ENCODE measurements at regions not wholly inside any gene's neighbourhood (a gene's known extent, or its start where the extent isn't known, plus 50 kb on each side); places are given as distances from the start of the nearest gene placed in this dataset.

DNA sequence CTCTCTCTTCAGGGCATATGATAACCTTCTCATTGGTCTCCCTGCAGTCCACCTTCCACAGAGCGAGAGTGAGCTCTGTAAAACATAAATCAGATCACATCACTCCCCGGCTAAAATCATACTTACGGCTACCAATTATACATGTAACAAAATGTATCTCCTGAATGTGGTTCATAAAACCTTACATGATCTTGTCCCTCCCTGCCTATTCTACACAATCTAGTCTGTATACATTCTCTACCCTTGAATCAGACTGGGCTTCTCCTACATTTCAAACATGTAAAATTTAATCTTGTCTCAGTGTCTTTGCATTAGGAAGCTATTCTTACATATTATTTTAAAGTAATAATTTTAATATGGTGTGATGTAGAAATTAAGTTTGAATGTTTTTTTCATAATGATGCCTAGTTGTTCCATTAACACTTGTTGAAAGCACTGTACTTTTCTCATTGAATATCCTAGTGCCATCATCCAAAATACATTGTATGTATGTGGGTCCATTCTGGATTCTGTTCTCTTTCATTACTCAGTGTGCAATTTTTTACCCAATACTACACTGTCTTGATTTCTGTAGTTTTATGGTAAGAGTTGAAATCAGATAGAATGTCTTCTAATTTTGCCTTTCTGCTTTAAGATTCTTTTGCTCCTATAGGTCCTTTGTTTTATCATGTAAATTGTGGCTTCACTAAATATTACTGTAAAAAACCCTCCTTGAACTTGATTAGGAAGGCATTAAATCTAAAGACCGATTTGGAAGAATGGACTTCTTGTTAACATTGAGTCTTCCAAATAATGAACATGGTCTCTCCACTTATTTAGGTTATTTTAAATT is 403.3 kb upstream of the EPHA7 start:
- DNase-seq: no peak

- DNase-seq: no peak
Observed at GRCh38 chr6:93821953-93822352, 402.6 kb upstream of the EPHA7 start.

DNA sequence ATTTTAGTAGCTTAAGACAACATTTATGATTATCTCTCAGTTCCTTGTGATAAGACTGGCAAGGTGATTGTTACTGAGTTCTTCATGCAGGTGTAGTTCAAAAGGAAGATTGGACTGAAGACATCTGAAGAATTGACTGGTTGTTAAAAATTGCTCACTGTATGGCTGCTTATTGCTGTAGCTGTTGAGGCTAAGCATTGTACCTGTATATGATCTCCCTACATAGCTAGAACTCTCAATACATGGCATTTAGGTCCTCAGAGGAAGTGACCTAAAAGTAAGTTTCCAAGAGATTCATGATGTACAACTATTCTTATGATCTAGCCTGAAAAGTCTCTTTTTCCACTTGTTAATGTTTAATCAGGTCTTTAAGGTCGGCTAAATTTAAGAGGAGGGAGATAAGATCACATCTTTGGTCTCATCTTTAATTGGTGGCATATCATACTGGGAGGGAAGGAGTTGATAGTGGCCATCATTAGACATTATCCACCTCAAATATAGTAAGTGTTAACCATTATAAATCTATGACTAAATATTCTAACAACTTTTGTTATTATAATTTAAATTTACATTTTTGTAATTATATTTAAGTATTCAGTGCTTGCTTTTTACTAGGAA is 401.2 kb upstream of the EPHA7 start:
- no peak for DNase-seq

GRCh38 chr6:93819189-93819588 is 399.8 kb upstream of the EPHA7 start:
- DNase-seq: no peak

DNA sequence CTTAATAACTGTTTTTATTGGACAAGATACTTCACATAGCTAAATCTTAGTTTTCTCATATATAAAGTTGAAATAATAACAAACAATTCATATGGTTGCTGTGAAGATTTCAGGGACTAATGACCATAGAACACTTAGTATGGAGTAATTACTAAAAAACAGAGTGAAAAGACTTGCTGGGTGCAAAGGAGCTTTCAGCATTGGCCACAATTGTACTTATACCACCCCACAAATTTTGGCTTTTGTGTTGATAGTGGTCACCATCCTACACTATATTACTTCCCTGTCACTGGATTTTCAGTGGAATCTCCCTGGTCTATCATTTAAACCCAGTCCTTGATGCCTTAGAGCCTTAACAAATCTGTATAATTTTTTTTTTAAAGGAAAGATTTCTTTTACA is 398.6 kb upstream of the EPHA7 start:
- DNase-seq: no peak

GRCh38 chr6:93806409-93807270 is 387.3 kb upstream of the EPHA7 start:
- DNase-seq: no peak

DNA sequence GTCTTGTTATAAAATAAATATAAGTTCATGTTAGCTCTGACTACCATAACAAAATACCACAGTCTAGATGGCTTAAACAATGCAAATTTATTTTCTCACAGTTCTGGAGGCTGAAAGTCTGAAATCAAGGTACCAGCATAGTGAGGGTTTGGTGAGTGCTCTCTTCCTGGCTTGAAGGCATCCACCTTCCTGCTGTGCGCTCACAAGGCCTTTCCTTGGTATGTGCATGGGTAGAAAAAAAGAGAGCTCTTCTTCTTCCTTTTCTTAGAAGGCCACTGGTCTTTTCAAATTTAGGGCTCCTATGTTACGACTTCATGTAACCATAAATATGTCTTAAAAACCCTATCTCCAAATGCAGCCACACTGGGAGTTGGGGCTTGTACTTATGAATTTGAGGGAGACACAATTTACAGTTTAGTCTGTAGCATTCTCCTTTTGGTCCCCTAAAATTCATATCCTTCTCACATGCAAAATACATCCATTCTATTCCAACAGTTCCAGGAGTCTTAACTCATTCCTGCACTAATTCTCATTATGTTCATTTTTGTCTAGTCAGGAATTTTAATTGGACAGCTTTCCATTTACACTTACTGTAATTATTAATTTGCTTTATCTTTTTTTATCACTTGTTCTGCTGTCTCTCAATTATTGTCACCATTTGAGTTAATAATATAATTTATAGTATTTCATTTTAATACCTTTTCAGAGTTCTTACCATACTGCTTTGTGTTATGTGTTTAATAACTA is 381.9 kb upstream of the EPHA7 start:
- no peak for DNase-seq

DNA sequence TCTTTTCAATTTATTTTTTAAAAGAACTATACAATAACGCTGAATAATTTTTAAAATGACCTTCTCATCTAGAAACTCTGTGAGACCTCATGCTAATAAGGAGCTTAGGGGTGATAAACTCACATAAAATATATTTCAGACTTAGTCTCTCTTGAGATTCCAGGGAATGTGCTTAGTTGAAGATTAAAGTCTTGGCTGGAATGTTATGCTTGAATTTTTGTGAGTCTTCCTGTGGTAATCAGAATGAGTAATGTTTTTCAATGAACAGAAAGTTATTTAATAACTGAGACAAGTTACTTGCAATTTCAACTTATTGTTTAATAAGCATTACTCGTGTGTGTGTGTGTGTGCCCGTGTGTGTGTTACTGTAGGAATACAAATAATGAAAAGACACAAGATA is 379.9 kb upstream of the EPHA7 start:
- DNase-seq: no peak

DNA sequence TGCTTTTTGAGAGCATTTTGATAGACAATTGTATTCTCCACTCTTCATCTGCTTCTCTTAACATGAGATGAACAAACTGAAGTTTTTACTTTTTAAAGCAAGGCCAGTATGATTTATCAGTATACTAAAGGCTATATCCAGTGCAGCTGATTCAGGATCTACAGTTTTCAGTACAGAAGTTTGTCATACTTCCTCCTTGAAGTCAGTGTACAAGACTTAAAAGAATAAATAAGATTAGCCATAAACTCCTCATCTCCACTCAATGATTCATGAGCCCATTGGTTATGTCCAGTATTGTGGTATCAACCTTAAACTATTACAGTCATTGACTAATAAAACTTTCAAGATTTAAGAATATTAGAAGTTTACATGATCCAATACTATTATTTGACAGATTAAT is 374.8 kb upstream of the EPHA7 start:
- DNase-seq: no peak

DNA sequence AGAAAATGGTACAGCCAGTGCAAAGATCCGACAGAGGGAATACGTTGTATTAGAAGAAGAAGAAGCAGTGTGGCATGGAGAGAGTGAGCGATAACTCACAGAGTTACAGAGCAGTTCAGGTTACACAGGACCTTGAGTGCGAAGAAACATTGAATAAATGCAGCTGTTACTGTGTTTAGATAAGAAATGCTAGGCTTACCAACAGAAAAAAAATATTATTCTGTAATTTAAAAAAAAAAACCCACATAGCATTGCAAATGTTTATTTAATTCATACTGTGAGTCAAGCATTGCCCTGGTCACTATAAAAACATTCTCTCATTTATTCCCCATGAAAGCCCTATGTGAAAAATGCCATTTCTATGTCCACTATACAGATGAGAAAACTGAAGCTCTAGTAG is 373.4 kb upstream of the EPHA7 start:
- no peak for DNase-seq

GRCh38 chr6:93790981-93791380 is 371.6 kb upstream of the EPHA7 start:
- no peak for DNase-seq

DNA sequence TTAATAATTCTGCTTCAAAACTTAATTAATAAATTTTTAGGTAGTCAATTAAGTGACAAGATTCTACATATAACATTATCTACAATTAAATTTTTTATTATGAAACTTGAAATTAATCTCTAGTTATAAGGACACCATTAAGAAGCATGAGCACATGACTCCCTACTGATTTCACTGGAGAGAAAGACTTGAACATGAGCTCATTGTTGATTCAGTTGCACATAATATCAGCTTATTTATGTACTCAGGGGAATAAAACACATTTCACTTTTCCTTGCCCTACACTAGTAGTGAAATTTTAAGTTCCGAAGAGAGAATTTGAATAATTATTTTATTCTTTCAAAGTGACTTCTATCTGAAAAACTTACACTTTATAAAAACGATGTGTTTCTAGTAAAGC is 370.2 kb upstream of the EPHA7 start:
- DNase-seq: no peak

GRCh38 chr6:93787841-93788240 is 368.5 kb upstream of the EPHA7 start:
- DNase-seq: no peak

GRCh38 chr6:93786474-93787330 is 367.3 kb upstream of the EPHA7 start:
- DNase-seq: no peak

- no peak for DNase-seq
Observed at GRCh38 chr6:93785694-93786030, 366.3 kb upstream of the EPHA7 start.

- no peak for DNase-seq
Observed at GRCh38 chr6:93784794-93785693, 365.7 kb upstream of the EPHA7 start.

DNA sequence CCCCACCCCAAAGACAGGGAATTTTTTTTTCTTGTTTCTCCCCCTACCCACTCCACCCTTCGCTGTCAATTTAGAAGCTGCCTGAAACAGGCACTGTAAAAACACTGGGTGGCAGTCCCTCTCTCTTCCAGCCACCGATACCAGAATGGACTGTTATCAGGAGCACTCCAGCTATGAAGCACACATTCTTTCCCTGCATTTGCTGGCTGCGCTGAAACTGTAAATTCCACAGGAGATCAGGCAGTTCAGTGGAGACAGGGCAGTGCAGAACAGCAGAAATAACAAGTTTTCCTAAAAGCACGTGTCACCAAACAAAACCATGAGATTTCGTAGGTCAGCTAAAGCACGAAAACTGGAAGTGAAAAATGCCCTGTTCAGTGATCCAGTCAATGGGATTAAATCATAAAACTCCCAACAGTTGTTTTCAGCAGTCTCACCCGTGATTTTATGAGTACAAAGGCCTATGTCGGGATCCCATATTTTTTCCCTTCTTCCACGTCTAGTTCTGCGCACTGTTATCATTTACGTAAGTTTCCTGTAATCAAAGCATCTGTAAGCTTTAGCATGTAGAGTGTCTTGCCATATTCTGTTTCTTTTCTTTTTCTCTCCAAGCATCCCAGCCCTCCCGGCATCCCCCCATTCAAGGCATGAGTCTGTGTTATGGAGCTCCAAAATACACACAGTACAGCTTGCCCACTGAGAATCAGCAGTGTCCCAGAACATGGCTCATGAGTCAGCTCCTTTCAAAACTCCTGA is 359.9 kb upstream of the EPHA7 start:
- DNase-seq: no peak

DNA sequence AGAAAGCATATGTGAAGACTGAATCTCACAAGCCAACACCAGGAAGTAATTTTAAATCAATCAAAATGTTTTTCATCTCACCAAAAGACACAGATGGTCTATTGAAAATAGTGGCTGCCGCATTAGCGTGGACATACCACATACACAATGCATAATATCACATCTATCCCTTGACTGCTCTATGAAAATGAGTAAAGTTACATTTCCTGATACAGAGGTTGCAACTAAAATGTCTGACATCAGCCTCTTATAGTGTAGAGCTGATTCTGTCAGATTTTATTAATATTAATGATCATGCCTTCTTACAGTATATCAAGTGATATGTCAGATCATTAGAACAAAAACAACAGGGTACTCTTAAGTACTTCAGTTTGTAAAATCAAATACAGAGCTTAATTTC is 339.8 kb upstream of the EPHA7 start:
- no peak for DNase-seq

GRCh38 chr6:93751969-93752368 is 332.6 kb upstream of the EPHA7 start:
- no peak for DNase-seq

GRCh38 chr6:93749930-93750329 is 330.6 kb upstream of the EPHA7 start:
- no peak for DNase-seq
